Activated CD8-positive, alpha-beta T cell treated with anti-CD3 and anti-CD28 coated beads for 36 hours (primary cell): ENCODE measurements at regions not wholly inside any gene's neighbourhood (a gene's known extent, or its start where the extent isn't known, plus 50 kb on each side); places are given as distances from the start of the nearest gene placed in this dataset.

Experiments used
- ATAC-seq: fragments of 200-7000 bp; cut with Tn5 transposase; one replicate; pipeline ENCODE4 v1.10.0; 2021; ENCODE audit warnings: mild to moderate bottlenecking, moderate library complexity
- CTCF ChIA-PET: fragments of 350-600 bp; sonication (Branson Sonifier 250); formaldehyde crosslinking; loops from one replicate; lab custom pipeline; 2021; ENCODE audit warnings: antibody characterized with exemption; lab: Charles Lee
- POLR2A ChIA-PET: fragments of 350-600 bp; sonication (Branson Sonifier 250); formaldehyde crosslinking; loops from one replicate; lab custom pipeline; 2021; ENCODE audit warnings: antibody characterized with exemption; lab: Charles Lee
- DNase-seq: peaks from one replicate; pipeline ENCODE4 v3.0.0-alpha.2; 2020
- H3K27ac Mint-ChIP-seq: one replicate; pipeline ENCODE4 v1.8.0; 2021; ENCODE audit warnings: mild to moderate bottlenecking, mixed read lengths
- H3K27me3 Mint-ChIP-seq: one replicate; pipeline ENCODE4 v1.8.0; 2021; ENCODE audit warnings: mixed read lengths
- H3K36me3 Mint-ChIP-seq: one replicate; pipeline ENCODE4 v1.8.0; 2021; ENCODE audit warnings: low read depth, mixed read lengths
- H3K4me1 Mint-ChIP-seq: one replicate; pipeline ENCODE4 v1.8.0; 2021; ENCODE audit warnings: low read depth, mixed read lengths
- H3K4me3 Mint-ChIP-seq: one replicate; pipeline ENCODE4 v1.8.0; 2021; ENCODE audit warnings: mild to moderate bottlenecking, moderate library complexity, mixed read lengths
- H3K9me3 Mint-ChIP-seq: one replicate; pipeline ENCODE4 v1.8.0; 2021; ENCODE audit warnings: mixed read lengths
- intact Hi-C: fragments of 100-400 bp; cut with micrococcal nuclease; formaldehyde crosslinking; loops from one replicate; pipeline ENCODE4 v1.10.0; 2022
- TF ChIP-seq, protein P1 (sequence below): fragments of 200-600 bp; IDR thresholded peaks from one replicate; pipeline ENCODE4 v1.8.0; 2022; ENCODE audit warnings: antibody characterized with exemption, mild to moderate bottlenecking

GRCh38 chr14:42814817-42815216 is 1208.1 kb downstream of the LRFN5 start:
- CTCF ChIA-PET, result no interaction called here
- no peak for ATAC-seq
- no peaks in the 10 kb centered on the region for H3K27me3 Mint-ChIP-seq
- intact Hi-C loops, result no loop called here
- TF ChIP-seq, protein P1, sequence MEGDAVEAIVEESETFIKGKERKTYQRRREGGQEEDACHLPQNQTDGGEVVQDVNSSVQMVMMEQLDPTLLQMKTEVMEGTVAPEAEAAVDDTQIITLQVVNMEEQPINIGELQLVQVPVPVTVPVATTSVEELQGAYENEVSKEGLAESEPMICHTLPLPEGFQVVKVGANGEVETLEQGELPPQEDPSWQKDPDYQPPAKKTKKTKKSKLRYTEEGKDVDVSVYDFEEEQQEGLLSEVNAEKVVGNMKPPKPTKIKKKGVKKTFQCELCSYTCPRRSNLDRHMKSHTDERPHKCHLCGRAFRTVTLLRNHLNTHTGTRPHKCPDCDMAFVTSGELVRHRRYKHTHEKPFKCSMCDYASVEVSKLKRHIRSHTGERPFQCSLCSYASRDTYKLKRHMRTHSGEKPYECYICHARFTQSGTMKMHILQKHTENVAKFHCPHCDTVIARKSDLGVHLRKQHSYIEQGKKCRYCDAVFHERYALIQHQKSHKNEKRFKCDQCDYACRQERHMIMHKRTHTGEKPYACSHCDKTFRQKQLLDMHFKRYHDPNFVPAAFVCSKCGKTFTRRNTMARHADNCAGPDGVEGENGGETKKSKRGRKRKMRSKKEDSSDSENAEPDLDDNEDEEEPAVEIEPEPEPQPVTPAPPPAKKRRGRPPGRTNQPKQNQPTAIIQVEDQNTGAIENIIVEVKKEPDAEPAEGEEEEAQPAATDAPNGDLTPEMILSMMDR, result no peak
- no peak for DNase-seq
- no peak overlapping the region for H3K27ac Mint-ChIP-seq
- H3K9me3 Mint-ChIP-seq, result peaks cover 2% of the 10 kb centered on the region
- H3K4me3 Mint-ChIP-seq, result no peak overlapping the region
- POLR2A ChIA-PET, result no interaction called here
- H3K4me1 Mint-ChIP-seq, result no peaks in the 10 kb centered on the region
- H3K36me3 Mint-ChIP-seq, result no peaks in the 10 kb centered on the region

- peaks cover 2% of the 10 kb centered on the region for H3K9me3 Mint-ChIP-seq
- CTCF ChIA-PET, result no interaction called here
- H3K36me3 Mint-ChIP-seq, result no peaks in the 10 kb centered on the region
- H3K27me3 Mint-ChIP-seq, result no peaks in the 10 kb centered on the region
- no peak for DNase-seq
- no peak overlapping the region for H3K27ac Mint-ChIP-seq
- ATAC-seq, result no peak
- POLR2A ChIA-PET, result no interaction called here
- TF ChIP-seq, protein P1, result no peak
- H3K4me1 Mint-ChIP-seq, result no peaks in the 10 kb centered on the region
- no peak overlapping the region for H3K4me3 Mint-ChIP-seq
- intact Hi-C loops, result no loop called here
These were observed 1200.2 kb downstream of the LRFN5 start for GRCh38 chr14:42806909-42807315.

GRCh38 chr14:42804141-42804540 is 1197.5 kb downstream of the LRFN5 start:
- no peak overlapping the region for H3K4me3 Mint-ChIP-seq
- no peaks in the 10 kb centered on the region for H3K4me1 Mint-ChIP-seq
- H3K27me3 Mint-ChIP-seq, result no peaks in the 10 kb centered on the region
- ATAC-seq (no peak), DNase-seq (no peak)
- ChIA-PET CTCF (no interaction called here), POLR2A (no interaction called here)
- intact Hi-C loops, result no loop called here
- peaks cover 5% of the 10 kb centered on the region for H3K9me3 Mint-ChIP-seq
- TF ChIP-seq, protein P1, result no peak
- H3K27ac Mint-ChIP-seq, result no peak overlapping the region
- no peaks in the 10 kb centered on the region for H3K36me3 Mint-ChIP-seq

DNA sequence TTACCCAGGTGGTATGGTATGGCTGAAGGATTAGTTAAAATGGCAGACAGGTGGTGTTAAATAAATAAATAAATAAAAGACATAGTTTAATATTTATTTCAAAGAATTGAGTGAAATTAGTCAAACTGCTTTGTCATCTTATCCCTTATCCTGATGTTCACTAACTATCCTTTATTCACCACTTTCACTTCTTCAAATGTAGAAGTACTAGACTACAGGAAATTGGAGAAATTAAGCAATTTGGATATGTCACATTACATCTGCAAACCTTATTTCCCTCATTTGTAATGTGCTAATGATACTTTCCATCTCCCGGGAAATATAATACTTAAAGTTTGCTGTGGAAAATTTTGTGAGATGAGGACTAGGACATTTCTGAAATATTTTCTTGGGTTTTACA is 1195.7 kb downstream of the LRFN5 start:
- H3K4me3 Mint-ChIP-seq, result no peak overlapping the region
- TF ChIP-seq, protein P1, result no peak
- H3K9me3 Mint-ChIP-seq, result peaks cover 4% of the 10 kb centered on the region
- ATAC-seq (no peak), DNase-seq (no peak)
- H3K27ac Mint-ChIP-seq, result no peak overlapping the region
- H3K36me3 Mint-ChIP-seq, result no peaks in the 10 kb centered on the region
- POLR2A ChIA-PET, result no interaction called here
- no peaks in the 10 kb centered on the region for H3K27me3 Mint-ChIP-seq
- no peaks in the 10 kb centered on the region for H3K4me1 Mint-ChIP-seq
- CTCF ChIA-PET, result no interaction called here
- intact Hi-C loops, result no loop called here

DNA sequence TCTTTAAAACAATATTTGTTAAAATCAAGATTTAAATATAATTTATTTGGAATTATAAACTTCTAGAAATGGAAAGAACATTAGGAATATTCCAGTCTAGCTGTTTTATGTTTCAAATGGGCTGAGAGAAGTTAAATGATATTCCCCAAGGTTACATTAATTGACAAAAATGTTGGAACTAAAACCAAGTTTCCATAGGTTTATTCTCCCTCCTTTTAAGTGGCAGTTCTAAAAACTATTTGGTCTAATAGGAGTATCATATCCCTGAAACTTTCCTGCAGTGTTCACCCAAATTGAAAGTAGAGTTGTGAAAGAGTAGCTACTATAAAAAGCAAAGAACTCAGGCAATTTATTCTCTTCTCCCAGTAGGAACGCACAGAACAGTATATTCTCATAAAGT is 1185.5 kb downstream of the LRFN5 start:
- ChIA-PET CTCF (no interaction called here), POLR2A (no interaction called here)
- TF ChIP-seq, protein P1, result no peak
- H3K4me1 Mint-ChIP-seq, result no peaks in the 10 kb centered on the region
- H3K9me3 Mint-ChIP-seq, result peaks cover 15% of the 10 kb centered on the region
- H3K27me3 Mint-ChIP-seq, result no peaks in the 10 kb centered on the region
- DNase-seq (no peak), ATAC-seq (no peak)
- no peak overlapping the region for H3K4me3 Mint-ChIP-seq
- no peaks in the 10 kb centered on the region for H3K36me3 Mint-ChIP-seq
- H3K27ac Mint-ChIP-seq, result no peak overlapping the region
- intact Hi-C loops, result no loop called here
